Retinal pigment epithelial cell (primary cell): ENCODE measurements at regions not wholly inside any gene's neighbourhood (a gene's known extent, or its start where the extent isn't known, plus 50 kb on each side); places are given as distances from the start of the nearest gene placed in this dataset.
"Not testable (repeated sequence)": the region's sequence is repeated elsewhere in the genome, so short reads cannot be mapped to it uniquely, and the experiment has no call there.

ENCODE experiments used
- DNase-seq: peaks from one replicate; pipeline ENCODE4 v3.0.0-alpha.2; 2010; ENCODE audit warnings: low read depth
- H3K4me3 ChIP-seq: 2 replicates; pipeline ENCODE4 v1.5.1; 2011; ENCODE audit warnings: mild to moderate bottlenecking, low read length, control low read depth, moderate library complexity
- TF ChIP-seq, protein P1 (sequence below): conservative IDR thresholded peaks from 2 replicates; pipeline ENCODE4 v1.5.1; 2011; ENCODE audit warnings: low read depth, low read length, control low read depth, inconsistent platforms

GRCh38 chrX:6990552-6991193 lies 156.8 kb upstream of the STS start:
- DNase-seq: no peak
- TF ChIP-seq, protein P1, sequence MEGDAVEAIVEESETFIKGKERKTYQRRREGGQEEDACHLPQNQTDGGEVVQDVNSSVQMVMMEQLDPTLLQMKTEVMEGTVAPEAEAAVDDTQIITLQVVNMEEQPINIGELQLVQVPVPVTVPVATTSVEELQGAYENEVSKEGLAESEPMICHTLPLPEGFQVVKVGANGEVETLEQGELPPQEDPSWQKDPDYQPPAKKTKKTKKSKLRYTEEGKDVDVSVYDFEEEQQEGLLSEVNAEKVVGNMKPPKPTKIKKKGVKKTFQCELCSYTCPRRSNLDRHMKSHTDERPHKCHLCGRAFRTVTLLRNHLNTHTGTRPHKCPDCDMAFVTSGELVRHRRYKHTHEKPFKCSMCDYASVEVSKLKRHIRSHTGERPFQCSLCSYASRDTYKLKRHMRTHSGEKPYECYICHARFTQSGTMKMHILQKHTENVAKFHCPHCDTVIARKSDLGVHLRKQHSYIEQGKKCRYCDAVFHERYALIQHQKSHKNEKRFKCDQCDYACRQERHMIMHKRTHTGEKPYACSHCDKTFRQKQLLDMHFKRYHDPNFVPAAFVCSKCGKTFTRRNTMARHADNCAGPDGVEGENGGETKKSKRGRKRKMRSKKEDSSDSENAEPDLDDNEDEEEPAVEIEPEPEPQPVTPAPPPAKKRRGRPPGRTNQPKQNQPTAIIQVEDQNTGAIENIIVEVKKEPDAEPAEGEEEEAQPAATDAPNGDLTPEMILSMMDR: no peak
- no peak overlapping the region for H3K4me3 ChIP-seq

DNA sequence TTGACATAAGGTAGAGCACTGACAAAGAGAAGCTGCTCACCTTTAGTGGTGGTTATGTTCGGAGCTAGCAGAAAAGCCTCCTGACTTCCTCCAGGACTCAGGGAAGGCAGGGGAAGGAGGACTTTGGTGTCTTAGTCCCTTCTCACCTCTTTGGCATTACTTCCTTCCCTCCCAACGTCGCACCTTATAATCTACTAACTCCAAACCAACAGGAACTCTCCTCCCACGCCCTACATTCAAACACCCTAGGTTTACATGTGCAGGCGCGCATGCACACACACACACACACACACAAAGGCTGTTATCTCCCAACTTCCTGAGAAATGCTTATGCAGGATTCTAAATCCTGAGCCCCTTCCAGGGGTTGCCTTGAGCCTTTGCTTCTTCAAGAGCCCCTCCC lies 157.7 kb upstream of the STS start:
- DNase-seq: no peak
- TF ChIP-seq, protein P1: no peak
- no peak overlapping the region for H3K4me3 ChIP-seq

DNA sequence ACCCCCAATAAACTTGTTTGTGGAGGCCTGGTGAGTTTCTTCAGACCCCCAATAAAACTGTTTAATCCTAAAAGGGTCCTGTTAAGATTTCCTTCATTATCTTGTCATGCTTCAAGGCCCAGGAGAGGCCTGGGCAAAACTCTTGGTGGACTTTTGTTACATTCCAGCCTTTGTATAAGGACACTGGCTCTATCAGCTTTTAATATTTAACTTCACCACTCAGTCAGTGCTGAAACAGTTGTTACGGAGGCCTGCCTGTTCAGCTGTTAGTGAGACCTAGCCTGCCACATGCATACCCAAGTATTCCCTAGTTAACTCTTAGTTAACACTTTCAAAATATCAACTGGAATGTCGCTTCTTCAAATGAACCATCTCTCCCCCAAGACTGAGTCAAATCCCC lies 158.8 kb upstream of the STS start:
- H3K4me3 ChIP-seq, DNase-seq: not testable (repeated sequence)

GRCh38 chrX:6986915-6987314 lies 160.6 kb upstream of the STS start:
- DNase-seq: no peak
- TF ChIP-seq, protein P1: no peak
- no peak overlapping the region for H3K4me3 ChIP-seq

- TF ChIP-seq, protein P1: no peak
- no peak overlapping the region for H3K4me3 ChIP-seq
- no peak for DNase-seq
Measured at GRCh38 chrX:6985537-6985936, 162.0 kb upstream of the STS start.

DNA sequence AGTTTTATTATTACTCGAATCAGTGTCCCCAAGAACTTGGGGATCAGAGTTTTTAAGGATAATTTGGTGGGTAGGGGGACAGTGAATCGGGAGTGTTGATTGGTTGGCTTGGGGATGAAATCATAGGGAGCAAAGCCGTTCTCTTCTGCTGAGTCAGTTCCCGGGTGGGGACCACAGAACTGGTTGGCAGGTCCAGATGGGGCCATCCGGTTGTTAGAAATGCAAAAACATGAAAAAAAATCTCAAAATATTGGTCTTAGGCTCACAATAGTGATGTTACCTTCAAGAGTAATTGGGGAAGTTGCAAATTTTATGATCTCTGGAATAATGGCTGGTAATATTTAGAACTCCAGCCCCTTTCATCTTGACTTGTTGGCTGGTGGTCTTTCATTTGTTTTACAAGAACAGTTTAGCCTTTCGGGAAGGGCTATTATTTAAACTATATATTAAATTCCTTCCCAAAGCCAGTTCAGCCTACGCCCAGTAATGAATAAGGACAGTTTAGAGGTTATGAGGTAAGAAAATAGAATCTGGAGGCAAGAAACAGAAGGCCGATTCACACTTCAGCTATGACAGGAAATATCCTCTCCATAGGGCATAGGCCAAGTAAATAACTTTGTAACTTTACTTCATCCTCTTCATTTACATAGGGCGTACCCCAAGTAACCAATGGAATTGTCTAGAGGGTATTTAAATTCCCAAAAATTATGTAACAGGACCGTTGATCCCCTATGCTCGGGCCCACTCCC lies 164.1 kb upstream of the STS start:
- TF ChIP-seq, protein P1: no peak
- no peak for DNase-seq
- H3K4me3 ChIP-seq: no peak overlapping the region

DNA sequence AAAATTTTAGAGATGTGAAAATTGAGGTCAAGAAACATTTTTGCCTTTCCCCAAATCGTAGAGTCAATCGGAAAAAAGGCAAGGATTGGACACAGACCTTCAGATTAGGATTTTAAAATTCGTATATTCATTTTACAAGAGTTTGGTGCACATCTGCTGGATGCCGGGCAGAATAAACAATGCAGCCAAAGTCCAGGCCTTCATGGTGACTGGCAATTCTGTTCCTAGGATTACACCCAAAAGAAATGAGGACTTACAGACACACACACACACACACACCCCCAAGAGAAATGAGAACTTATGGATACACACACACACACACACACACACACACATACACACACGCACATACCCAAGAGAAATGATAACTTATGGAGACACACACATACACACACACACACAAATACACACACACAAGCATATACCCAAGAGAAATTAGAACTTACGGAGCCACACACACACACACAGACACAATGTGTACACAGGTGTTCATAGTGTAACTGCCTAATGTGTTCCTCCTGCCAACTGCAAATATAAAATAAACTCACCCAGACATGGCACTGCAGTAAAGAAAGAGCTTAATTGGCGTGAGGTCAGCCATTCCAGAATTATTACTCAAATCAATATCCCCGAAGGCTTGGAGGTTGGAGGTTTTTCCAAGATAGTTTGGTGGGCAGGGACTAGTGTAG lies 165.7 kb upstream of the STS start:
- no peak overlapping the region for H3K4me3 ChIP-seq
- DNase-seq: no peak
- TF ChIP-seq, protein P1: no peak
